Brain microvascular endothelial cell (primary cell): ENCODE measurements at regions not wholly inside any gene's neighbourhood (a gene's known extent, or its start where the extent isn't known, plus 50 kb on each side); places are given as distances from the start of the nearest gene placed in this dataset.

Experiments
- DNase-seq: peaks from one replicate; pipeline ENCODE4 v3.0.0-alpha.2; 2020
- H3K27ac ChIP-seq: fragments of 250-450 bp; sonication (Bioruptor Pico); 2 replicates; pipeline ENCODE4 v1.5.1; 2020; ENCODE audit warnings: mild to moderate bottlenecking, moderate library complexity
- H3K27me3 ChIP-seq: fragments of 250-450 bp; sonication (Bioruptor Pico); replicated peaks from 2 replicates; pipeline ENCODE4 v1.5.1; 2020; ENCODE audit warnings: mild to moderate bottlenecking
- H3K36me3 ChIP-seq: fragments of 250-450 bp; sonication (Bioruptor Pico); replicated peaks from 2 replicates; pipeline ENCODE4 v1.5.1; 2020; ENCODE audit warnings: mild to moderate bottlenecking
- H3K4me3 ChIP-seq: 2 replicates; pipeline ENCODE4 v1.5.1; 2011; ENCODE audit warnings: low read depth, mild to moderate bottlenecking, control low read depth, low read length, moderate library complexity
- CTCF ChIP-seq: IDR thresholded peaks from 2 replicates; pipeline ENCODE4 v1.5.1; 2011; ENCODE audit warnings: low read depth, mild to moderate bottlenecking, moderate library complexity, low read length, control low read depth, inconsistent platforms; ENCODE audit errors: missing control alignments
- in situ Hi-C: cut with HindIII; loops from 2 replicates; pipeline ENCODE4 v1.10.0; 2017; ENCODE audit warnings: low sequenced_read_pairs, low pct_ligation_motif_present

GRCh38 chr6:139473731-139474130 is 99.3 kb upstream of the CITED2 start:
- TF ChIP-seq CTCF, result no peak
- Histone ChIP-seq H3K27ac (no peak overlapping the region), H3K4me3 (no peak overlapping the region), H3K36me3 (no peaks in the 10 kb centered on the region), H3K27me3 (no peaks in the 10 kb centered on the region)
- in situ Hi-C loops, result no loop called here
- DNase-seq, result no peak

- Histone ChIP-seq H3K27me3 (no peaks in the 10 kb centered on the region), H3K36me3 (no peaks in the 10 kb centered on the region), H3K4me3 (no peak overlapping the region), H3K27ac (no peak overlapping the region)
- no peak for TF ChIP-seq CTCF
- no peak for DNase-seq
- in situ Hi-C loops, result no loop called here
These were observed 98.8 kb upstream of the CITED2 start for GRCh38 chr6:139473231-139473701.

GRCh38 chr6:139472351-139473015 is 98.0 kb upstream of the CITED2 start:
- H3K27ac ChIP-seq, result no peak overlapping the region
- H3K27me3 ChIP-seq, result no peaks in the 10 kb centered on the region
- H3K36me3 ChIP-seq, result no peaks in the 10 kb centered on the region
- in situ Hi-C loops, result no loop called here
- TF ChIP-seq CTCF, result no peak
- DNase-seq, result no peak
- no peak overlapping the region for H3K4me3 ChIP-seq

- Histone ChIP-seq H3K4me3 (no peak overlapping the region), H3K36me3 (no peaks in the 10 kb centered on the region), H3K27ac (no peak overlapping the region), H3K27me3 (no peaks in the 10 kb centered on the region)
- no peak for DNase-seq
- no peak for TF ChIP-seq CTCF
- in situ Hi-C loops, result no loop called here
These were observed 96.5 kb upstream of the CITED2 start for GRCh38 chr6:139470997-139471396.

GRCh38 chr6:139468178-139468819 is 93.9 kb upstream of the CITED2 start:
- in situ Hi-C loops, result no loop called here
- Histone ChIP-seq H3K36me3 (no peaks in the 10 kb centered on the region), H3K4me3 (no peak overlapping the region), H3K27me3 (no peaks in the 10 kb centered on the region), H3K27ac (no peak overlapping the region)
- TF ChIP-seq CTCF, result no peak
- DNase-seq, result no peak
